GM21447 (cell line): ENCODE measurements at regions not wholly inside any gene's neighbourhood (a gene's known extent, or its start where the extent isn't known, plus 50 kb on each side); places are given as distances from the start of the nearest gene placed in this dataset.
"Not testable (repeated sequence)": the region's sequence is repeated elsewhere in the genome, so short reads cannot be mapped to it uniquely, and the experiment has no call there.

Experiments used
- ATAC-seq: cut with Tn5 transposase; IDR thresholded peaks from one replicate; pipeline ENCODE4 v1.9.1; 2021; ENCODE audit not compliant: unreplicated experiment

- no peak for ATAC-seq
Observed at GRCh38 chr6:78492351-78493017, 374.9 kb upstream of the IRAK1BP1 start.

- no peak for ATAC-seq
Observed at GRCh38 chr6:78500299-78501089, 366.9 kb upstream of the IRAK1BP1 start.

DNA sequence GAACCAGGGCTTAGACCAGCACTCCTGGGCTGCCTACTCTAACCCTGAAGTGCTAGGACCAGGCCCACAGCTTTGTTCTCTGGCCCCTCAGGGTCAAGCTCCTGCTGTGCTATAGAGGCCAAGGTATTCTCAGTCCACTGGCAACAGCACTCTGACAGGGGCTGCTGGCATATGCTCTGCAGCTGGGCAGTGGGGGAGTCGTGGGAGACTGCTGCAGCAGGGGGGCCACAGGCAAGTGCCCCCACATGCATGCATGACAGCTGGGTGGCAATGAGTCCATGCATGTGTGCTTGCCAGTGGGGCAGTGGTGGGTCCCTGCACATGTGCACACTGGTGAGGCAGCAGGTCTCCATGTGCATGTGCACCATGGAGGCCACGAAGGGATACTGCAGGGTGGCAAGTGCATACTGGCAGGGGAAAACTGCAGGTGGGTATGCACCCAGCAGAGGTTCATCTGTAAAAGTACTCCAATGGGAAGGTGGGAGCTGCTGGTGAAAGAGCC, 364.9 kb upstream of the IRAK1BP1 start:
- no peak for ATAC-seq

DNA sequence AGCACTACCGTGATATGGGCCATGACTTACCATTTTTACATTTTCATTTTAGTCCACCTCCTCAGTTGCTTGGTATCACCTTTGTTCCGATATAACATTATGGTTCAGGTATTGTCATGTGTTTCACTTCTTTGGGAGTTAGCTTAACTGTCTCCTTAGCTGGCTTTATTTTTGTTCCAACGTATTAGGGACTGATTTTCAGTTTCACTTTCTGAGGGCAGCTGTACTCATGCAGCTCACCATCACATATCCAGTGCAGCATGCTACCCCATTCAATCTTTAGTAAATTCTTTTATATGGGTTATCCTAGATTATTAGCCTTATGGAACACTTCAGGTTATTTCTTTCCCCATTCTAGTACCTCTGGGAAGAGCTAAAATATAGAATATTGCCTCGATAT, 362.2 kb upstream of the IRAK1BP1 start:
- ATAC-seq = no peak

GRCh38 chr6:78511009-78511408, 356.3 kb upstream of the IRAK1BP1 start:
- no peak for ATAC-seq

- ATAC-seq = no peak
Observed at GRCh38 chr6:78513856-78514255, 353.5 kb upstream of the IRAK1BP1 start.

DNA sequence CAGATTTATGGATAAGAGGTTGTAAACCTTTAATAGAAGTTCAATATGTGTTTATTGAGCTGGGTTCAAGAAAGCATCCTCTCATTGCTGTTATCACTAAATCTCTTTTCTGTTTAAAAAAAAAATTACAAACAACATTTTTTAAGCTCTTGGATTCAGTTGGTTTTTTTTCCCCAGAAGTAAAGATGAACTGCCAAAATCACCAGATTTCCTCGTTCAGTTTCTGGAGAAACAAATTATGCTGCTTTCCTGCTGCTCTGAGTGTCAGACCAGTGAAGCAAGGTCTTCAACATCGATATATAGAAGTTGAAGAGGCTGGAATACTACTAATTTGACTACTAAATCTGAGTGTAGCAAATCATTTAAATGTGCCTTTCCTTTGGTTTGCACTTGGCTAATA, 352.1 kb upstream of the IRAK1BP1 start:
- ATAC-seq = no peak

DNA sequence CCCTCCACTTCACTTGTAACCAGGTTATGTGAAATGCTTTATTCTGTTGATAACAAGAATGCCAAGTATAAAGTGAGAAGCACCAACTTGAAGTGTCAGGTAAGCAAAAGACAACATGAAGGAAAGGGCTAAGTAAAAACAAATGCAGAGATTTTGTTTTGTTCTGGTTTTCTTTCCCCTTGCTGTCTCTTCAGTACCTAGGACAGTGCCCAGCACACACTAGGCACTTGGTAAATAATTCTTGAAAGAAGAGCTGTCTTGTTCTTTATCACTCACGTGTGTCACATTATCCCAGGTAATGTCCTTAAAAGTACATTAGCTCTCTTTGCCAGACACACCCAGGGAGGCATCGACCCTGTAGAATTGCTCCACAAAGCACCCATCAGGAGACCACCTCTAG, 350.0 kb upstream of the IRAK1BP1 start:
- no peak for ATAC-seq

DNA sequence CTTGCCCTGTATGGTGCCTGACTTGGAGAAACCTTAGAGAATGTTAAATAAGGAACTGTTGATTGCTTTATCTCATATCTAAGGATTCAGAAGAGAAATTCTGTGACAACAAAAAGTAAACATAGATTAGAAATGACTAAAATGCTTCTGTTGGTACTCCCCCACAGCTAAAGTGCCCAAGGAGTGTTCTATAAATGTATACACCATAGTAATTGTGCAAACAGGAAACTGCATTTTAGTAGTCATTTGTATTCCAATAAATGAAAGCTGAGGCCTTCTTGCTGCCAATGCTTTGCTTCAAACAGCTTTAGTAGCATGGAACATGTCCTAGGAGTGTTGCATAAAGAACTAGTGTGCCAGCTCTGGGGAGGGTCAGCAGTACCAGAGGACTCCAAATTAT, 343.7 kb upstream of the IRAK1BP1 start:
- no peak for ATAC-seq

- ATAC-seq = no peak
Observed at GRCh38 chr6:78525976-78526375, 341.4 kb upstream of the IRAK1BP1 start.

GRCh38 chr6:78526432-78526831, 340.9 kb upstream of the IRAK1BP1 start:
- ATAC-seq = no peak

GRCh38 chr6:78528926-78529325, 338.4 kb upstream of the IRAK1BP1 start:
- ATAC-seq = no peak

GRCh38 chr6:78530208-78530607, 337.1 kb upstream of the IRAK1BP1 start:
- no peak for ATAC-seq

DNA sequence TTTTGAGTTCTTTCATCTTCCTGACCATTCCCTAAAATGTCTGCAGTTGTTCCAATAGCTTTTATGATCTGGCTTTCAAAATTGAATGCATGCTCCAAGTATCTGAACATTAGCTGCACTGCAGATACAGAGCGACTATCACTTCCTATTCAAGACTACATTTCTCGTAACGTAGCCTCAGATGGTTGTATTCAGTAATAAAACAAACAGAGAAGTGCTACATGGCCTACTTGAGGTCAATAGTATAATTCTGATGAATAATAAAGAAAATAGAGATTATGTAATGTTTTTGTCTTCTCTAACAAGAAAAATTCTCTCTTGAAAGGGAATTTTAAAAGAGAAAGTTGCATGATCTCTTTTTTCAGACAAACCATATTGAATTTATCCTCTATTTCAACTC, 333.9 kb upstream of the IRAK1BP1 start:
- no peak for ATAC-seq

DNA sequence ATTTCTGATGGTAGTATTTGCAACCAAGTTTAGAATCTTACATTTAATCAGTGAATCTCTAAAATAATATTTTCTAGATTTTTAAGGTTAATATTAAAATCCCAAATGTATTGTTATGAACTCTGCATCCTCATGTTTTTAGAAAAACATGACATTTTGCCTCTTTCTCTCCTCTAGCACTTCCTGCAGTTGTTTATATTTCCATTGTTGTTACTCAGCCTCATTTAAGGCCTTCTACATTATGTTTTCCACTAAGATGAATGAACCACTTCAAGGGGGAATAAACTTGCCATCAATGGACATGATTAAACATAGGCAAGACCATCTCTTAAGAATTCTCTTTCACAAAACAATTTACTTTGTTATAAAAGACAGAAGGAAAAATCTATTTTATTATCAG, 333.5 kb upstream of the IRAK1BP1 start:
- ATAC-seq = no peak

DNA sequence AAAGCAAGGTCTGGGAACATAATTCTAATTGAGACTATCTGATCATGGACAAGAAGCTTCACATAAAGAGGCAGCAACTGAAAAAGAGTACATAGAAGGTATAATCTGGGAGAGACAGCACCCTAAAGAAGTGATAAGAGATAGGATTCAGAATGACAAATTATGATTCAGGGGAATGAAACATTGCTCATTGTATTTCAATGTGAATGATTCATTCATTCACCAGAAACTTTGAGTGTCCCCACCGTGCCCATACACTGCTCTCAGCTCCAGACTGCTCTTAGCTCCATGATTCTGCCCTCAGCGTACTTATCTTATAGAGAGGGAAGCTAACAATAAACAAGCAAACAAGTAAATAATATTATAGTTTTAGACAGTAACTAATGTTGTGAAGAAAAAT, 329.3 kb upstream of the IRAK1BP1 start:
- no peak for ATAC-seq

DNA sequence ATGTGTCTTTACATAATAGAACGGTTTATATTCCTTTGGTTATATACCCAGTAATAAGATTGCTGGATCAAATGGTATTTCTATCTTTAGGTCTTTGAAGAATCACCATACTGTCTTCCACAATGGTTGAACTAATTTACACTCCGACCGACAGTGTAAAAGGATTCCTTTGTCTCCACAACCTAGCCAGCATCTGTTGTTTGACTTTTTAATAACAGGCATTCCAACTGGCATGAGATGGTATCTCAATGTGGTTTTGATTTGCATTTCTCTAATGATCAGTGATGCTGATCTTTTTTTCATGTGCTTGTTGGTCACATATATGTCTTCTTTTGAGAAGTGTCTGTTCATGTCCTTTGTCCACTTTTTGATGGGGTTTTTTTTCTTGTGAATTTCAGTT, 319.7 kb upstream of the IRAK1BP1 start:
- not testable (repeated sequence) for ATAC-seq

GRCh38 chr6:78551361-78551760, 316.0 kb upstream of the IRAK1BP1 start:
- ATAC-seq = no peak

DNA sequence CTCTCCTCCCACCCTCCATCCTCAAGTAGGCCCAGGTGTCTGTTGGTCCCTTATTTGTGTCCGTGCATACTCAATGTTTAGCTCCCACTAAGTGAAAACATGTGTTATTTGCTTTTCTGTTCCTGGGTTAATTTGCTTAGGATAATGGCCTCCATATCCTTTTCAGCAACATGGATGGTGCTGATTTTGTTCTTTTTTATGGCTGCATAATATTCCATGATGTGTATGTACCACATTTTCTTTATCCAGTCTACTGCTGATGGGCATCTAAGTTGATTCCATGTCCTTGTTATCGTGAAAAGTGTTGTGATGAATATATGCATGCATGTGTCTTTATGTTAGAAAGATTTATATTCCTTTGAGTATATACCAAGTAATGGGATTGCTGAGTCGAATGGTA, 314.9 kb upstream of the IRAK1BP1 start:
- no peak for ATAC-seq

GRCh38 chr6:78554341-78554740, 313.0 kb upstream of the IRAK1BP1 start:
- ATAC-seq = no peak

DNA sequence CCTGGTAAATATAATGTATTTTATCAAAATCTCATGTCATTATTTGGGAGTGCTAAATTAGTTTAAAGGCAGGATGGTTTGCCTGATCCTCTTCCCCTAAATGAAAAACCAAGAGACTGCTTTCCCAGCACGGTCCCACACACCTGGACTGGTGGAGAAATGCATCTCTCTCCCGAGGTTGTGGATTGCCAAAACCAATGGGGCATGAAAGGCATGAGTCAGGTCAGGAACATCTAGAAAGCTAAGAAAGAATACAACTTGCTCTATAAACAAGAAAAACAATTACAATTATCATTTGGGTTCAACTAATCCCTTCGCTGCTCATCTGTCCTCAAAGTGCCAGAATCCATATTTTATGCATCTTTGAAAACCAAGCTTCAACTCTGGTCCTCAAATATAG, 308.3 kb upstream of the IRAK1BP1 start:
- ATAC-seq = no peak

GRCh38 chr6:78561015-78561414, 306.3 kb upstream of the IRAK1BP1 start:
- no peak for ATAC-seq
